SK-N-SH (cell line): ENCODE measurements at regions not wholly inside any gene's neighbourhood (a gene's known extent, or its start where the extent isn't known, plus 50 kb on each side); places are given as distances from the start of the nearest gene placed in this dataset.

Source experiments
- CTCF ChIA-PET: fragments of 300-600, 350-600 bp; formaldehyde crosslinking; extraction: SDS; loops from one replicate; lab custom pipeline; 2021; lab: Yijun Ruan, JAX
- POLR2A ChIA-PET: fragments of 350-600 bp; sonication (Branson Sonifier 250); formaldehyde crosslinking; extraction: SDS; loops from one replicate; lab custom pipeline; 2020; ENCODE audit warnings: antibody characterized with exemption, inconsistent platforms; lab: Yijun Ruan, JAX
- DNase-seq: peaks from one replicate; pipeline ENCODE4 v3.0.0; 2012
- H2AFZ ChIP-seq: fragments of 200-600 bp; sonication (generic); 2 replicates; pipeline ENCODE4 v1.8.1; 2016; ENCODE audit warnings: antibody characterized with exemption, mild to moderate bottlenecking, low read depth
- H3F3A ChIP-seq: fragments of 200-600 bp; sonication (generic); replicated peaks from 2 replicates; pipeline ENCODE3; 2016; ENCODE audit warnings: antibody characterized with exemption, mild to moderate bottlenecking; ENCODE audit not compliant: insufficient read depth
- H3K27ac ChIP-seq, 2 experiments: fragments of 200-500 bp in 1 of 2; fragments of 200-600 bp in 1 of 2; sonication (Bioruptor generic) in 1 of 2; sonication (generic), shearing (Covaris generic) in 1 of 2; 2 replicates each; pipeline versions ENCODE4 v1.5.1 to v1.6.1; 2014 to 2016; ENCODE audit warnings: low read depth in 2 of 2, inconsistent platforms in 1 of 2, low read length in 1 of 2, mild to moderate bottlenecking in 1 of 2, mixed read lengths in 1 of 2
- H3K27me3 ChIP-seq: fragments of 200-600 bp; sonication (generic), shearing (Covaris generic); 2 replicates; pipeline ENCODE4 v1.6.1; 2016; ENCODE audit warnings: mixed run types; ENCODE audit not compliant: insufficient read depth
- H3K36me3 ChIP-seq, 2 experiments: fragments of 200-500 bp in 1 of 2; fragments of 200-600 bp in 1 of 2; sonication (Bioruptor generic) in 1 of 2; sonication (generic) in 1 of 2; replicated peaks in 1 of 2; 2 replicates each; pipeline versions ENCODE3 to v1.5.1; 2014 to 2016; ENCODE audit warnings: low read length in 1 of 2, mild to moderate bottlenecking in 1 of 2; ENCODE audit not compliant: insufficient read depth in 2 of 2, control insufficient read depth in 1 of 2
- H3K4me1 ChIP-seq, 2 experiments: fragments of 200-500 bp in 1 of 2; fragments of 200-600 bp in 1 of 2; sonication (Bioruptor generic) in 1 of 2; sonication (generic), shearing (Covaris generic) in 1 of 2; 2 replicates each; pipeline versions ENCODE4 v1.5.1 to v1.6.1; 2014 to 2016; ENCODE audit warnings: low read depth in 1 of 2, low read length in 1 of 2, mixed run types in 1 of 2; ENCODE audit not compliant: insufficient read depth in 2 of 2, control insufficient read depth in 1 of 2
- H3K4me2 ChIP-seq: fragments of 200-600 bp; sonication (generic), shearing (Covaris generic); 2 replicates; pipeline ENCODE4 v1.6.1; 2017; ENCODE audit warnings: mixed run types
- H3K4me3 ChIP-seq, 2 experiments: fragments of 200-500 bp in 1 of 2; fragments of 200-600 bp in 1 of 2; sonication (Bioruptor generic) in 1 of 2; sonication (generic), shearing (Covaris generic) in 1 of 2; 2 replicates each; pipeline versions ENCODE4 v1.5.1 to v1.8.1; 2014 to 2016; ENCODE audit warnings: low read depth in 2 of 2, inconsistent platforms in 1 of 2, low read length in 1 of 2, mild to moderate bottlenecking in 1 of 2, mixed read lengths in 1 of 2, moderate library complexity in 1 of 2
- H3K79me2 ChIP-seq: fragments of 200-600 bp; sonication (generic); 2 replicates; pipeline ENCODE4 v1.8.1; 2017; ENCODE audit warnings: mild to moderate bottlenecking; ENCODE audit not compliant: insufficient read depth
- H3K9ac ChIP-seq: fragments of 200-600 bp; sonication (generic); 2 replicates; pipeline ENCODE4 v1.6.1; 2017; ENCODE audit warnings: mixed run types
- H3K9me2 ChIP-seq: fragments of 200-600 bp; sonication (generic); 2 replicates; pipeline ENCODE4 v1.6.1; 2017; ENCODE audit warnings: mixed run types
- H3K9me3 ChIP-seq: fragments of 200-600 bp; sonication (generic); 2 replicates; pipeline ENCODE4 v1.6.1; 2017; ENCODE audit warnings: mixed run types, mild to moderate bottlenecking, moderate library complexity
- H4K20me1 ChIP-seq: fragments of 200-600 bp; sonication (generic); 2 replicates; pipeline ENCODE4 v1.6.1; 2017; ENCODE audit warnings: mild to moderate bottlenecking, mixed run types; ENCODE audit not compliant: insufficient read depth
- CHD2 ChIP-seq: fragments of 150-350 bp; IDR thresholded peaks from 2 replicates; pipeline ENCODE4 v1.6.1; 2018; ENCODE audit warnings: low read length; ENCODE audit not compliant: partially characterized antibody
- CTCF ChIP-seq: fragments of 200-600 bp; sonication (generic); IDR thresholded peaks from 2 replicates; pipeline ENCODE4 v1.6.1; 2017; ENCODE audit warnings: antibody characterized with exemption, mild to moderate bottlenecking, moderate library complexity
- ELF1 ChIP-seq: IDR thresholded peaks from 2 replicates; pipeline ENCODE4 v1.4.0; 2012
- EP300 ChIP-seq, 2 experiments: IDR thresholded peaks; 2 replicates each; pipeline versions ENCODE4 v1.4.0 to v1.6.1; 2012; ENCODE audit warnings: borderline replicate concordance in 1 of 2, low read depth in 1 of 2, low read length in 1 of 2
- EZH2phosphoT487 ChIP-seq: fragments of 200-600 bp; sonication (generic); IDR thresholded peaks from 2 replicates; pipeline ENCODE4 v1.6.1; 2017; ENCODE audit warnings: low read depth, mixed run types, mild to moderate bottlenecking, antibody characterized with exemption, moderate library complexity, borderline replicate concordance
- FOSL2 ChIP-seq: IDR thresholded peaks from 2 replicates; pipeline ENCODE4 v1.4.0; 2012; ENCODE audit warnings: low read depth, mild to moderate bottlenecking, moderate library complexity, borderline replicate concordance
- FOXJ3 ChIP-seq: sonication (generic); formaldehyde crosslinking; IDR thresholded peaks from 2 replicates; pipeline ENCODE4 v1.5.1; 2020; ENCODE audit warnings: mild to moderate bottlenecking, missing genetic modification reagents
- GABPA ChIP-seq: IDR thresholded peaks from 2 replicates; pipeline ENCODE4 v1.4.0; 2012; ENCODE audit warnings: low read depth, mild to moderate bottlenecking
- GATA2 ChIP-seq: sonication (generic); formaldehyde crosslinking; IDR thresholded peaks from 2 replicates; pipeline ENCODE4 v1.5.0; 2020; ENCODE audit warnings: mild to moderate bottlenecking, missing genetic modification reagents
- JUND ChIP-seq: IDR thresholded peaks from 2 replicates; pipeline ENCODE4 v1.4.0; 2012
- MEF2A ChIP-seq: IDR thresholded peaks from 2 replicates; pipeline ENCODE4 v1.4.0; 2012; ENCODE audit warnings: low read depth, borderline replicate concordance
- MXI1 ChIP-seq: IDR thresholded peaks from 2 replicates; pipeline ENCODE4 v1.6.1; 2012; ENCODE audit warnings: mild to moderate bottlenecking, low read depth, low read length, improper control_type of control experiment
- NRF1 ChIP-seq: IDR thresholded peaks from 2 replicates; pipeline ENCODE4 v1.6.1; 2012; ENCODE audit warnings: low read depth, mild to moderate bottlenecking, low read length
- POLR2AphosphoS5 ChIP-seq: IDR thresholded peaks from 2 replicates; pipeline ENCODE4 v1.6.1; 2012; ENCODE audit warnings: low read depth, low read length
- RAD21 ChIP-seq: IDR thresholded peaks from 2 replicates; pipeline ENCODE4 v1.6.1; 2012; ENCODE audit warnings: mild to moderate bottlenecking, low read length
- RCOR1 ChIP-seq: fragments of 150-350 bp; IDR thresholded peaks from 2 replicates; pipeline ENCODE4 v1.6.1; 2017; ENCODE audit warnings: antibody characterized with exemption, low read length
- RFX5 ChIP-seq: IDR thresholded peaks from 2 replicates; pipeline ENCODE4 v1.6.1; 2012; ENCODE audit warnings: mild to moderate bottlenecking, improper control_type of control experiment, low read length
- RXRA ChIP-seq: IDR thresholded peaks from 2 replicates; pipeline ENCODE4 v1.4.0; 2012; ENCODE audit warnings: low read depth, mild to moderate bottlenecking, borderline replicate concordance
- SIN3A ChIP-seq: IDR thresholded peaks from 2 replicates; pipeline ENCODE4 v1.6.1; 2012; ENCODE audit warnings: low read depth, mild to moderate bottlenecking, low read length, moderate library complexity, borderline replicate concordance
- SMC3 ChIP-seq: IDR thresholded peaks from 2 replicates; pipeline ENCODE4 v1.6.1; 2012; ENCODE audit warnings: low read depth, low read length, improper control_type of control experiment
- TAF1 ChIP-seq: IDR thresholded peaks from 2 replicates; pipeline ENCODE4 v1.6.1; 2012; ENCODE audit warnings: low read depth, mild to moderate bottlenecking, low read length, moderate library complexity, borderline replicate concordance
- TCF12 ChIP-seq: IDR thresholded peaks from 2 replicates; pipeline ENCODE4 v1.4.0; 2012
- WGBS: methylation state at CpG from one replicate; pipeline ENCODE4 v1.1.6; 2017; ENCODE audit warnings: low lambda C conversion rate; 5-methylcytosine and 5-hydroxymethylcytosine counted together
- TF ChIP-seq, protein P1 (sequence below): IDR thresholded peaks from 2 replicates; pipeline ENCODE4 v1.6.1; 2012; ENCODE audit warnings: mild to moderate bottlenecking, low read depth, low read length, moderate library complexity
- TF ChIP-seq, protein P2 (sequence below): IDR thresholded peaks from 2 replicates; pipeline ENCODE4 v1.4.0; 2012; ENCODE audit warnings: low read depth, borderline replicate concordance
- TF ChIP-seq, protein P3 (sequence below): fragments of 150-350 bp; IDR thresholded peaks from 2 replicates; pipeline ENCODE4 v1.6.1; 2017; ENCODE audit warnings: antibody characterized with exemption, low read length, low read depth, borderline replicate concordance

DNA sequence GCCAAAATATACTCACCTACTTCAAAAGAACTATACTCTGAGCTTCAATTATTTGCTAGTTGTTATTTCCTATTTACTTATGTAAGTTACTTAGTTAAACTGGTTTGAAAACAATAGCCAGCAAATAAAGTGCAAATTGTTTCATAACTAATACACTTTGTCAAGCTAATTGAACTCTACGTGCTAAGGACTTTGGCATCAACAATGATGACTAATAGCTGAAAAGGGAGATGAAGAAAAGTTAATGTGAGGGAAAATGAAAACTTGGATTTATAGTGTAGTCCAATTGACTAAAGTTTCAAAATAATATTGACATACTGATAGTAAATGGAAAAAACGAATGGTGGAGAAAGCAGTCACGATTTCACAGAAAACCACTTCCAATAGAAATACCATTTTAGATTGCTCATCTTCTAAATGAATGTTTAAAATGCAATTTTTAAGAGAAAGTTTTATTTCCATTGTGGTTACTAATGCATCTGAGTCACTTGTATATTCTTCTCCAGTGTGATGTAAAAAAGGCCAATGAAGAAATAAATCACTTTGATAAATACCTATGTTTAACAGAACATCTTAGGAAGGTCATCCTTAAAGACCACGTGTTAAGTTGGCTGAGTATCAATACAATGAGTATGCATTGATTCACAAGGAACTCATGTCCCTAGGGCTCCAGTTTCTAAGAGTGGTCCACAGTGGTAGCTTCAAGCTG is 455.2 kb downstream of the LTN1 start:
- ChIA-PET POLR2A (no interaction called here), CTCF (interaction anchor here (1.0 kb wide), 1 partner anchor 16 kb away, joined by 3 read pairs; no protein-coding TSS in a partner anchor)
- H3K4me2 ChIP-seq, result peak overlapping the region; percentile 19; the same call in 1 of the 2 replicates
- no peak for TF ChIP-seq RCOR1
- no peak for TF ChIP-seq TAF1
- TF ChIP-seq CTCF, result no peak
- TF ChIP-seq FOXJ3 (CRISPR knock-in tag), result no peak
- TF ChIP-seq, protein P1, sequence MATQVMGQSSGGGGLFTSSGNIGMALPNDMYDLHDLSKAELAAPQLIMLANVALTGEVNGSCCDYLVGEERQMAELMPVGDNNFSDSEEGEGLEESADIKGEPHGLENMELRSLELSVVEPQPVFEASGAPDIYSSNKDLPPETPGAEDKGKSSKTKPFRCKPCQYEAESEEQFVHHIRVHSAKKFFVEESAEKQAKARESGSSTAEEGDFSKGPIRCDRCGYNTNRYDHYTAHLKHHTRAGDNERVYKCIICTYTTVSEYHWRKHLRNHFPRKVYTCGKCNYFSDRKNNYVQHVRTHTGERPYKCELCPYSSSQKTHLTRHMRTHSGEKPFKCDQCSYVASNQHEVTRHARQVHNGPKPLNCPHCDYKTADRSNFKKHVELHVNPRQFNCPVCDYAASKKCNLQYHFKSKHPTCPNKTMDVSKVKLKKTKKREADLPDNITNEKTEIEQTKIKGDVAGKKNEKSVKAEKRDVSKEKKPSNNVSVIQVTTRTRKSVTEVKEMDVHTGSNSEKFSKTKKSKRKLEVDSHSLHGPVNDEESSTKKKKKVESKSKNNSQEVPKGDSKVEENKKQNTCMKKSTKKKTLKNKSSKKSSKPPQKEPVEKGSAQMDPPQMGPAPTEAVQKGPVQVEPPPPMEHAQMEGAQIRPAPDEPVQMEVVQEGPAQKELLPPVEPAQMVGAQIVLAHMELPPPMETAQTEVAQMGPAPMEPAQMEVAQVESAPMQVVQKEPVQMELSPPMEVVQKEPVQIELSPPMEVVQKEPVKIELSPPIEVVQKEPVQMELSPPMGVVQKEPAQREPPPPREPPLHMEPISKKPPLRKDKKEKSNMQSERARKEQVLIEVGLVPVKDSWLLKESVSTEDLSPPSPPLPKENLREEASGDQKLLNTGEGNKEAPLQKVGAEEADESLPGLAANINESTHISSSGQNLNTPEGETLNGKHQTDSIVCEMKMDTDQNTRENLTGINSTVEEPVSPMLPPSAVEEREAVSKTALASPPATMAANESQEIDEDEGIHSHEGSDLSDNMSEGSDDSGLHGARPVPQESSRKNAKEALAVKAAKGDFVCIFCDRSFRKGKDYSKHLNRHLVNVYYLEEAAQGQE, result no peak
- TF ChIP-seq MEF2A, result peak; percentile 65; the same call in 1 of the 2 replicates
- TF ChIP-seq FOSL2, result peak; percentile 85
- TF ChIP-seq TCF12, result peak; percentile 95
- no peak for TF ChIP-seq ELF1
- no peak for TF ChIP-seq CHD2
- no peak for TF ChIP-seq NRF1
- TF ChIP-seq EZH2phosphoT487, result no peak
- TF ChIP-seq, protein P2, sequence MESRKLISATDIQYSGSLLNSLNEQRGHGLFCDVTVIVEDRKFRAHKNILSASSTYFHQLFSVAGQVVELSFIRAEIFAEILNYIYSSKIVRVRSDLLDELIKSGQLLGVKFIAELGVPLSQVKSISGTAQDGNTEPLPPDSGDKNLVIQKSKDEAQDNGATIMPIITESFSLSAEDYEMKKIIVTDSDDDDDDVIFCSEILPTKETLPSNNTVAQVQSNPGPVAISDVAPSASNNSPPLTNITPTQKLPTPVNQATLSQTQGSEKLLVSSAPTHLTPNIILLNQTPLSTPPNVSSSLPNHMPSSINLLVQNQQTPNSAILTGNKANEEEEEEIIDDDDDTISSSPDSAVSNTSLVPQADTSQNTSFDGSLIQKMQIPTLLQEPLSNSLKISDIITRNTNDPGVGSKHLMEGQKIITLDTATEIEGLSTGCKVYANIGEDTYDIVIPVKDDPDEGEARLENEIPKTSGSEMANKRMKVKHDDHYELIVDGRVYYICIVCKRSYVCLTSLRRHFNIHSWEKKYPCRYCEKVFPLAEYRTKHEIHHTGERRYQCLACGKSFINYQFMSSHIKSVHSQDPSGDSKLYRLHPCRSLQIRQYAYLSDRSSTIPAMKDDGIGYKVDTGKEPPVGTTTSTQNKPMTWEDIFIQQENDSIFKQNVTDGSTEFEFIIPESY, result peak; percentile 69; the same call in 1 of the 2 replicates
- TF ChIP-seq GABPA, result no peak
- TF ChIP-seq POLR2AphosphoS5, result peak; percentile 61; the same call in 1 of the 2 replicates
- TF ChIP-seq MXI1, result no peak
- TF ChIP-seq JUND, result peak; percentile 95
- peak; percentile 27 to 99; a peak in 3 of 4 replicates for TF ChIP-seq EP300 (IDR thresholded peaks at IDR 0.05; ENCODE audit: borderline replicate concordance in 1 of 2, low read depth in 1 of 2, low read length in 1 of 2)
- peak; percentile 81; the same call in 1 of the 2 replicates for TF ChIP-seq RXRA
- TF ChIP-seq, protein P3, sequence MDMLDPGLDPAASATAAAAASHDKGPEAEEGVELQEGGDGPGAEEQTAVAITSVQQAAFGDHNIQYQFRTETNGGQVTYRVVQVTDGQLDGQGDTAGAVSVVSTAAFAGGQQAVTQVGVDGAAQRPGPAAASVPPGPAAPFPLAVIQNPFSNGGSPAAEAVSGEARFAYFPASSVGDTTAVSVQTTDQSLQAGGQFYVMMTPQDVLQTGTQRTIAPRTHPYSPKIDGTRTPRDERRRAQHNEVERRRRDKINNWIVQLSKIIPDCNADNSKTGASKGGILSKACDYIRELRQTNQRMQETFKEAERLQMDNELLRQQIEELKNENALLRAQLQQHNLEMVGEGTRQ, result no peak
- no peak for TF ChIP-seq SIN3A
- TF ChIP-seq GATA2 (CRISPR knock-in tag), result no peak
- no peak for TF ChIP-seq SMC3
- TF ChIP-seq RFX5, result no peak
- no peak for TF ChIP-seq RAD21

More for the DNA sequence above, 455.2 kb downstream of the LTN1 start:
- peak overlapping the region; percentile 54 for H3K9ac ChIP-seq
- H3K4me3 ChIP-seq, result no peak overlapping the region
- no peaks in the 10 kb centered on the region for H3K27me3 ChIP-seq
- peak overlapping the region in 1 of 2 experiments; percentile 98; a peak in 2 of 4 replicates for H3K27ac ChIP-seq
- no peaks in the 10 kb centered on the region for H3K9me2 ChIP-seq
- H4K20me1 ChIP-seq, result no peaks in the 10 kb centered on the region
- no peak overlapping the region for H2AFZ ChIP-seq
- H3K9me3 ChIP-seq, result no peaks in the 10 kb centered on the region
- peaks cover 45% of the 10 kb centered on the region for H3F3A ChIP-seq
- 8% methylated on average over 4 of the region's 4 CpGs for whole genome bisulfite sequencing
- no peaks in the 10 kb centered on the region for H3K79me2 ChIP-seq
- no peaks in the 10 kb centered on the region for H3K36me3 ChIP-seq
- DNase-seq, result no peak
- peaks cover 0 to 33% of the 10 kb centered on the region in 2 experiments; a peak in 2 of 4 replicates for H3K4me1 ChIP-seq
